HEK293 (cell line): ENCODE measurements at regions not wholly inside any gene's neighbourhood (a gene's known extent, or its start where the extent isn't known, plus 50 kb on each side); places are given as distances from the start of the nearest gene placed in this dataset.

Experiments used
- CTCF ChIA-PET: fragments of 350-600 bp; formaldehyde crosslinking; extraction: SDS; loops from one replicate; lab custom pipeline; 2021; ENCODE audit warnings: antibody characterized with exemption; lab: Yijun Ruan, JAX
- POLR2A ChIA-PET: fragments of 300-600 bp; formaldehyde crosslinking; extraction: SDS; loops from one replicate; lab custom pipeline; 2020; ENCODE audit warnings: antibody characterized with exemption, inconsistent platforms; lab: Yijun Ruan, JAX
- H3K27ac ChIP-seq: fragments of 200-500 bp; sonication (Bioruptor generic); 2 replicates; pipeline ENCODE4 v1.5.1; 2014; ENCODE audit warnings: low read depth, low read length, control low read depth, inconsistent platforms; ENCODE audit errors: extremely low read depth
- H3K36me3 ChIP-seq, 2 experiments: fragments of 200-500 bp in 1 of 2; sonication (Bioruptor generic) in 1 of 2; 1 replicate in 1 of 2; 2 replicates in 1 of 2; pipeline ENCODE4 v1.5.1; 2014 to 2017; ENCODE audit warnings: inconsistent platforms in 2 of 2, low read length in 2 of 2; ENCODE audit not compliant: control insufficient read depth in 2 of 2, insufficient read depth in 1 of 2
- H3K4me1 ChIP-seq: fragments of 200-500 bp; sonication (Bioruptor generic); 2 replicates; pipeline ENCODE4 v1.5.1; 2014; ENCODE audit warnings: mild to moderate bottlenecking, low read length, inconsistent platforms; ENCODE audit not compliant: control insufficient read depth, insufficient read depth
- H3K4me3 ChIP-seq: 2 replicates; pipeline ENCODE4 v1.5.1; 2011; ENCODE audit warnings: low read depth, mild to moderate bottlenecking, control low read depth, low read length, moderate library complexity
- H3K9me3 ChIP-seq: fragments of 200-500 bp; sonication (Bioruptor generic); 2 replicates; pipeline ENCODE4 v1.5.1; 2014; ENCODE audit warnings: low read depth, low read length, inconsistent platforms; ENCODE audit not compliant: control insufficient read depth, insufficient read depth
- HIC1 ChIP-seq: fragments of 450-650 bp; formaldehyde crosslinking; IDR thresholded peaks from 2 replicates; pipeline ENCODE4 v1.5.1; 2016; ENCODE audit warnings: missing biosample characterization, missing genetic modification characterization
- MEIS1 ChIP-seq: sonication (generic); formaldehyde crosslinking; IDR thresholded peaks from 2 replicates; pipeline ENCODE4 v1.8.1; 2022; ENCODE audit warnings: missing genetic modification reagents, mild to moderate bottlenecking, borderline replicate concordance
- OVOL3 ChIP-seq: fragments of 450-650 bp; formaldehyde crosslinking; IDR thresholded peaks from 2 replicates; pipeline ENCODE4 v1.5.1; 2016; ENCODE audit warnings: missing biosample characterization, missing genetic modification characterization
- ZBTB1 ChIP-seq: fragments of 450-650 bp; formaldehyde crosslinking; IDR thresholded peaks from 2 replicates; pipeline ENCODE4 v1.5.1; 2016; ENCODE audit warnings: missing biosample characterization, missing genetic modification characterization
- ZNF112 ChIP-seq: fragments of 450-650 bp; formaldehyde crosslinking; IDR thresholded peaks from 2 replicates; pipeline ENCODE4 v1.5.0; 2017; ENCODE audit warnings: missing biosample characterization, missing genetic modification characterization
- ZNF26 ChIP-seq: fragments of 450-650 bp; formaldehyde crosslinking; IDR thresholded peaks from 2 replicates; pipeline ENCODE4 v1.5.1; 2016; ENCODE audit warnings: missing biosample characterization, missing genetic modification characterization
- ZNF670 ChIP-seq: fragments of 450-650 bp; formaldehyde crosslinking; IDR thresholded peaks from 2 replicates; pipeline ENCODE4 v1.5.1; 2016; ENCODE audit warnings: missing biosample characterization, missing genetic modification characterization, low read depth
- ZNF76 ChIP-seq: fragments of 450-650 bp; formaldehyde crosslinking; IDR thresholded peaks from 2 replicates; pipeline ENCODE4; 2016; ENCODE audit warnings: low read depth, missing biosample characterization, missing genetic modification characterization, borderline replicate concordance
- ZNF768 ChIP-seq: fragments of 450-650 bp; formaldehyde crosslinking; IDR thresholded peaks from 2 replicates; pipeline ENCODE4 v1.5.1; 2018; ENCODE audit warnings: missing biosample characterization, mild to moderate bottlenecking, missing genetic modification characterization
- ZNF791 ChIP-seq: fragments of 450-650 bp; formaldehyde crosslinking; IDR thresholded peaks from 2 replicates; pipeline ENCODE4 v1.5.1; 2016; ENCODE audit warnings: missing biosample characterization, missing genetic modification characterization
- ZSCAN23 ChIP-seq: fragments of 450-650 bp; formaldehyde crosslinking; IDR thresholded peaks from 2 replicates; pipeline ENCODE4 v1.5.1; 2016; ENCODE audit warnings: missing biosample characterization, missing genetic modification characterization
- TF ChIP-seq, protein P1 (sequence below): fragments of 450-650 bp; formaldehyde crosslinking; conservative IDR thresholded peaks from 2 replicates; pipeline ENCODE4 v1.5.1; 2016; ENCODE audit warnings: low read depth, missing biosample characterization, missing genetic modification characterization
- TF ChIP-seq, protein P2 (sequence below): fragments of 450-650 bp; formaldehyde crosslinking; IDR thresholded peaks from 2 replicates; pipeline ENCODE4 v1.5.1; 2017; ENCODE audit warnings: missing biosample characterization, missing genetic modification characterization

DNA sequence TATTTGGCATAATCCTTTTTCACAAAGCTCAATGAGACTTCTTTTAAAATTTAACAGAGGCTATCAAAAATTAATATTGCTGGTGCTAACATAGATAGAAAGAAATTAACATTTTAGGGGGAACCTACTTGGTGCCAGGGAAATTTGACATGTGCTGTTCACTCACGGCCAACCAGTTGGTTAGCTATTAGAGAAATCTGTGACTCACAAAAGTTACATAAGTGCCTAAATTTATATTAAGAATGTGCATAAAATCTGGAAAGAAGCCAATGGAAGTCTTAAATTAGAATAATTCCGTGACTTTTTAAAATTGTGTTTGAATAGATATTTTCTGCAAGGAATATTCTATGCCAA is 184.3 kb upstream of the MAP2 start (continued):
- TF ChIP-seq HIC1 (no peak), ZNF76 (tag by site-specific recombination) (no peak), ZNF670 (tag by site-specific recombination) (no peak), ZSCAN23 (tag by site-specific recombination) (no peak), ZNF768 (tag by site-specific recombination) (no peak)
- TF ChIP-seq, protein P1, sequence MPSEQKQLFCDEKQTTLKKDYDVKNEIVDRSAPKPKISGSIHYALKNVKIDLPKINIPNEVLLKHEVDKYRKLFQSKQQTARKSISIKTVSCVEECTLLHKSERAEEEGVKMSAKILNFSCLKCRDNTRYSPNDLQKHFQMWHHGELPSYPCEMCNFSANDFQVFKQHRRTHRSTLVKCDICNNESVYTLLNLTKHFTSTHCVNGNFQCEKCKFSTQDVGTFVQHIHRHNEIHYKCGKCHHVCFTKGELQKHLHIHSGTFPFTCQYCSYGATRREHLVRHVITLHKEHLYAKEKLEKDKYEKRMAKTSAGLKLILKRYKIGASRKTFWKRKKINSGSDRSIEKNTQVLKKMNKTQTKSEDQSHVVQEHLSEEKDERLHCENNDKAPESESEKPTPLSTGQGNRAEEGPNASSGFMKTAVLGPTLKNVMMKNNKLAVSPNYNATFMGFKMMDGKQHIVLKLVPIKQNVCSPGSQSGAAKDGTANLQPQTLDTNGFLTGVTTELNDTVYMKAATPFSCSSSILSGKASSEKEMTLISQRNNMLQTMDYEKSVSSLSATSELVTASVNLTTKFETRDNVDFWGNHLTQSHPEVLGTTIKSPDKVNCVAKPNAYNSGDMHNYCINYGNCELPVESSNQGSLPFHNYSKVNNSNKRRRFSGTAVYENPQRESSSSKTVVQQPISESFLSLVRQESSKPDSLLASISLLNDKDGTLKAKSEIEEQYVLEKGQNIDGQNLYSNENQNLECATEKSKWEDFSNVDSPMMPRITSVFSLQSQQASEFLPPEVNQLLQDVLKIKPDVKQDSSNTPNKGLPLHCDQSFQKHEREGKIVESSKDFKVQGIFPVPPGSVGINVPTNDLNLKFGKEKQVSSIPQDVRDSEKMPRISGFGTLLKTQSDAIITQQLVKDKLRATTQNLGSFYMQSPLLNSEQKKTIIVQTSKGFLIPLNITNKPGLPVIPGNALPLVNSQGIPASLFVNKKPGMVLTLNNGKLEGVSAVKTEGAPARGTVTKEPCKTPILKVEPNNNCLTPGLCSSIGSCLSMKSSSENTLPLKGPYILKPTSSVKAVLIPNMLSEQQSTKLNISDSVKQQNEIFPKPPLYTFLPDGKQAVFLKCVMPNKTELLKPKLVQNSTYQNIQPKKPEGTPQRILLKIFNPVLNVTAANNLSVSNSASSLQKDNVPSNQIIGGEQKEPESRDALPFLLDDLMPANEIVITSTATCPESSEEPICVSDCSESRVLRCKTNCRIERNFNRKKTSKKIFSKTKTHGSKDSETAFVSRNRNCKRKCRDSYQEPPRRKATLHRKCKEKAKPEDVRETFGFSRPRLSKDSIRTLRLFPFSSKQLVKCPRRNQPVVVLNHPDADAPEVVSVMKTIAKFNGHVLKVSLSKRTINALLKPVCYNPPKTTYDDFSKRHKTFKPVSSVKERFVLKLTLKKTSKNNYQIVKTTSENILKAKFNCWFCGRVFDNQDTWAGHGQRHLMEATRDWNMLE (tag by site-specific recombination) = no peak

GRCh38 chr2:209240204-209240603 is 183.6 kb upstream of the MAP2 start:
- Histone ChIP-seq H3K4me1 (no peaks in the 10 kb centered on the region), H3K9me3 (no peaks in the 10 kb centered on the region), H3K4me3 (no peak overlapping the region), H3K36me3 (no peaks in the 10 kb centered on the region), H3K27ac (no peak overlapping the region)
- POLR2A ChIA-PET = no interaction called here
- no peak for TF ChIP-seq ZNF112 (tag by site-specific recombination)
- TF ChIP-seq ZNF791 (tag by site-specific recombination) = no peak
- TF ChIP-seq OVOL3 (tag by site-specific recombination) = no peak
- no peak for TF ChIP-seq ZNF26 (tag by site-specific recombination)
- no peak for TF ChIP-seq ZBTB1 (tag by site-specific recombination)
- TF ChIP-seq, protein P2, sequence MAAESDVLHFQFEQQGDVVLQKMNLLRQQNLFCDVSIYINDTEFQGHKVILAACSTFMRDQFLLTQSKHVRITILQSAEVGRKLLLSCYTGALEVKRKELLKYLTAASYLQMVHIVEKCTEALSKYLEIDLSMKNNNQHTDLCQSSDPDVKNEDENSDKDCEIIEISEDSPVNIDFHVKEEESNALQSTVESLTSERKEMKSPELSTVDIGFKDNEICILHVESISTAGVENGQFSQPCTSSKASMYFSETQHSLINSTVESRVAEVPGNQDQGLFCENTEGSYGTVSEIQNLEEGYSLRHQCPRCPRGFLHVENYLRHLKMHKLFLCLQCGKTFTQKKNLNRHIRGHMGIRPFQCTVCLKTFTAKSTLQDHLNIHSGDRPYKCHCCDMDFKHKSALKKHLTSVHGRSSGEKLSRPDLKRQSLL (tag by site-specific recombination) = no peak
- CTCF ChIA-PET = no interaction called here

- CTCF ChIA-PET = no interaction called here
- no peaks in the 10 kb centered on the region for H3K4me1 ChIP-seq
- H3K4me3 ChIP-seq = no peak overlapping the region
- POLR2A ChIA-PET = no interaction called here
- H3K27ac ChIP-seq = no peak overlapping the region
- no peaks in the 10 kb centered on the region for H3K36me3 ChIP-seq
- no peak for TF ChIP-seq MEIS1 (CRISPR knock-in tag)
- no peaks in the 10 kb centered on the region for H3K9me3 ChIP-seq
Measured at GRCh38 chr2:209253544-209253943, 170.3 kb upstream of the MAP2 start.
